DMS53 (cell line): ENCODE measurements at regions not wholly inside any gene's neighbourhood (a gene's known extent, or its start where the extent isn't known, plus 50 kb on each side); places are given as distances from the start of the nearest gene placed in this dataset.
A peak's percentile ranks its signal among the peaks of the same experiment; 100 is the strongest.

ENCODE experiments used
- DNase-seq: peaks from one replicate; lab custom pipeline; 2025; lab: John Stamatoyannopoulos, UW

GRCh38 chr2:107625982-107626381 lies 200.7 kb upstream of the RGPD4 start:
- no peak for DNase-seq

GRCh38 chr2:107627164-107627563 lies 199.5 kb upstream of the RGPD4 start:
- no peak for DNase-seq

- no peak for DNase-seq
These were observed 198.8 kb upstream of the RGPD4 start for GRCh38 chr2:107627926-107628325.

- DNase-seq = peak; percentile 38
These were observed 193.0 kb upstream of the RGPD4 start for GRCh38 chr2:107633580-107634147.

GRCh38 chr2:107634172-107634571 lies 192.5 kb upstream of the RGPD4 start:
- no peak for DNase-seq

- DNase-seq = no peak
These were observed 190.8 kb upstream of the RGPD4 start for GRCh38 chr2:107635883-107636282.

- DNase-seq = no peak
These were observed 181.1 kb upstream of the RGPD4 start for GRCh38 chr2:107645586-107645985.

- no peak for DNase-seq
These were observed 177.8 kb upstream of the RGPD4 start for GRCh38 chr2:107648781-107649404.

GRCh38 chr2:107657049-107657448 lies 169.6 kb upstream of the RGPD4 start:
- DNase-seq = no peak

GRCh38 chr2:107663632-107664031 lies 163.1 kb upstream of the RGPD4 start:
- DNase-seq = no peak

- peak; percentile 61 for DNase-seq
These were observed 157.4 kb upstream of the RGPD4 start for GRCh38 chr2:107669335-107669734.

GRCh38 chr2:107681936-107682335 lies 144.8 kb upstream of the RGPD4 start:
- no peak for DNase-seq

GRCh38 chr2:107684421-107684820 lies 142.3 kb upstream of the RGPD4 start:
- DNase-seq = no peak

- DNase-seq = no peak
These were observed 141.2 kb upstream of the RGPD4 start for GRCh38 chr2:107685421-107685986.

- no peak for DNase-seq
These were observed 139.6 kb upstream of the RGPD4 start for GRCh38 chr2:107687073-107687472.

GRCh38 chr2:107688135-107688534 lies 138.6 kb upstream of the RGPD4 start:
- DNase-seq = no peak

- DNase-seq = no peak
These were observed 133.1 kb upstream of the RGPD4 start for GRCh38 chr2:107693604-107694003.

- DNase-seq = no peak
These were observed 132.0 kb upstream of the RGPD4 start for GRCh38 chr2:107694667-107695066.

GRCh38 chr2:107697385-107697784 lies 129.3 kb upstream of the RGPD4 start:
- DNase-seq = no peak

- no peak for DNase-seq
These were observed 127.8 kb upstream of the RGPD4 start for GRCh38 chr2:107698861-107699260.

GRCh38 chr2:107700073-107700472 lies 126.6 kb upstream of the RGPD4 start:
- DNase-seq = no peak

- no peak for DNase-seq
These were observed 114.8 kb upstream of the RGPD4 start for GRCh38 chr2:107711941-107712340.

GRCh38 chr2:107712857-107713256 lies 113.8 kb upstream of the RGPD4 start:
- peak; percentile 73 for DNase-seq

- peak; percentile 86 for DNase-seq
These were observed 109.0 kb upstream of the RGPD4 start for GRCh38 chr2:107717661-107718060.
